ENCODE measurements at regions not wholly inside any gene's neighbourhood (a gene's known extent, or its start where the extent isn't known, plus 50 kb on each side); places are given as distances from the start of the nearest gene placed in this dataset.

DNA sequence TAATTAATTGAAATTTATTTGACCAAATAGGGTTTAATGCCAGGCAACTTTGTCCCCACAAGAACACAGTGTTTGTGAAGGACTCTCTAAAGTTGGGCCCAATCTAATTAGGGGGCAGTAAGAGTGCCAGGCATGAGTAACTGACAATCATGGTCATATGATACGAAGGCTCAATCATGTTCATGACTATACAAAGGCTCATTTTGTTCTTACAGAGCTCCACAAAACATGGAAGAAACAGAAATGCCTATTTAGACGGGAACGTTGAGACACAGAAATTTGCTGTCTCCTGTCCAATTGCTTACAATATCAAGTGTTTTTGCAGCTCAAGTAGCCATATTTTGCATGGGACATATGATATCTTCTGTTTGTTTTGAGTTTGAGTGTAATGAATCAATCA, 391.1 kb downstream of the SI start:
- TF ChIP-seq, protein P1, sequence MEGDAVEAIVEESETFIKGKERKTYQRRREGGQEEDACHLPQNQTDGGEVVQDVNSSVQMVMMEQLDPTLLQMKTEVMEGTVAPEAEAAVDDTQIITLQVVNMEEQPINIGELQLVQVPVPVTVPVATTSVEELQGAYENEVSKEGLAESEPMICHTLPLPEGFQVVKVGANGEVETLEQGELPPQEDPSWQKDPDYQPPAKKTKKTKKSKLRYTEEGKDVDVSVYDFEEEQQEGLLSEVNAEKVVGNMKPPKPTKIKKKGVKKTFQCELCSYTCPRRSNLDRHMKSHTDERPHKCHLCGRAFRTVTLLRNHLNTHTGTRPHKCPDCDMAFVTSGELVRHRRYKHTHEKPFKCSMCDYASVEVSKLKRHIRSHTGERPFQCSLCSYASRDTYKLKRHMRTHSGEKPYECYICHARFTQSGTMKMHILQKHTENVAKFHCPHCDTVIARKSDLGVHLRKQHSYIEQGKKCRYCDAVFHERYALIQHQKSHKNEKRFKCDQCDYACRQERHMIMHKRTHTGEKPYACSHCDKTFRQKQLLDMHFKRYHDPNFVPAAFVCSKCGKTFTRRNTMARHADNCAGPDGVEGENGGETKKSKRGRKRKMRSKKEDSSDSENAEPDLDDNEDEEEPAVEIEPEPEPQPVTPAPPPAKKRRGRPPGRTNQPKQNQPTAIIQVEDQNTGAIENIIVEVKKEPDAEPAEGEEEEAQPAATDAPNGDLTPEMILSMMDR (conservative IDR thresholded peaks at IDR 0.05; ENCODE audit: low read depth, low read length), result no peak
- no peak for TF ChIP-seq EZH2 (IDR thresholded peaks at IDR 0.05; ENCODE audit: borderline replicate concordance, low read depth, low read length, poor library complexity, severe bottlenecking)

Measured in A673 (cell line).